GM19193 (cell line): ENCODE measurements at regions not wholly inside any gene's neighbourhood (a gene's known extent, or its start where the extent isn't known, plus 50 kb on each side); places are given as distances from the start of the nearest gene placed in this dataset.

ENCODE experiments used
- POLR2A ChIP-seq: IDR thresholded peaks from 4 replicates; pipeline ENCODE4 v1.6.1; 2011; ENCODE audit not compliant: insufficient read depth, insufficient read length; ENCODE audit errors: extremely low read depth

GRCh38 chr4:123783921-123784320 is 387.3 kb downstream of the SPRY1 start:
- TF ChIP-seq POLR2A = no peak

GRCh38 chr4:123784626-123785025 is 388.0 kb downstream of the SPRY1 start:
- no peak for TF ChIP-seq POLR2A

DNA sequence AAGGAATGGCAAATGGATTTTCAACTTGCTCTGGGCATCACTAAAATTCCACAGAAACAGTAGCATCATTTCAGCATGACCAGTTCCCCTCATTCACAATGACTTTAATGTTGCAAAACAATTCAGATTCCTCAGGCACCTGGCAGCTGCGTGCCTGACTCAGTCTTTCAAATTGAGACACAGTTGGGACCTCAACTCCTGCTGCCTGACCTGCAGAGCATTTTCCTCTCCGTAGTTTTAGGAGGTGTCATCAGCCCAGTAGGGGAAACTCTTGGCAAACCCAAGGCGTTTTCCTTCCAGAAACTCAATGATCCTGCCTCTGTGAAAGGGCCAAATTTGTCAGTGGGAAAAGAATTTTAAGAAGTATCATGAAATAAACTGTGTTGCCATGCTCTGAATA is 388.9 kb downstream of the SPRY1 start:
- TF ChIP-seq POLR2A = no peak

- TF ChIP-seq POLR2A = no peak
These were observed 389.7 kb downstream of the SPRY1 start for GRCh38 chr4:123786163-123786915.

GRCh38 chr4:123786920-123787319 is 390.3 kb downstream of the SPRY1 start:
- no peak for TF ChIP-seq POLR2A

- no peak for TF ChIP-seq POLR2A
These were observed 391.0 kb downstream of the SPRY1 start for GRCh38 chr4:123787512-123788080.

- TF ChIP-seq POLR2A = no peak
These were observed 392.0 kb downstream of the SPRY1 start for GRCh38 chr4:123788577-123788976.

- no peak for TF ChIP-seq POLR2A
These were observed 394.1 kb downstream of the SPRY1 start for GRCh38 chr4:123790681-123791080.

- no peak for TF ChIP-seq POLR2A
These were observed 405.6 kb downstream of the SPRY1 start for GRCh38 chr4:123802082-123802645.

GRCh38 chr4:123802933-123803332 is 406.3 kb downstream of the SPRY1 start:
- TF ChIP-seq POLR2A = no peak

- TF ChIP-seq POLR2A = no peak
These were observed 407.7 kb downstream of the SPRY1 start for GRCh38 chr4:123804196-123804721.

- TF ChIP-seq POLR2A = no peak
These were observed 409.5 kb downstream of the SPRY1 start for GRCh38 chr4:123806056-123806455.

DNA sequence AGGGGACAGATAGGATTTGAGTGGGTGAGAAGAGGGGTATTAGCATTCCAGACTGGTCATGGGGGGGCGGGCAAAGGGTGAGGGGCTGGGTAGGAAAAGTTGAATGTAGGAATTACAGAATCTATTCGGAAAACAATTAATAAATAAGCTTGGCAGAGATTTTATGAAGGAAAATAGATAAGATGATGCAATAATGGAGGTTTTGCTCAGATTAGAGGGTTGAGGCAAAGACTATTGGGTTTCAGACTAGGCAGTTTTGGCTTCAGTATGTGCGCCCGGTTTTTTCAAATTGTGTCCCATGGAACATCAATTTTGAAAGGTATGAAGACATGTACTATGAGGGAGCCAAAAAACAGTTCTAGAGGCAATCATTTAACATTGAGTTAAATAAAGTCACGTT is 410.6 kb downstream of the SPRY1 start:
- TF ChIP-seq POLR2A = no peak

DNA sequence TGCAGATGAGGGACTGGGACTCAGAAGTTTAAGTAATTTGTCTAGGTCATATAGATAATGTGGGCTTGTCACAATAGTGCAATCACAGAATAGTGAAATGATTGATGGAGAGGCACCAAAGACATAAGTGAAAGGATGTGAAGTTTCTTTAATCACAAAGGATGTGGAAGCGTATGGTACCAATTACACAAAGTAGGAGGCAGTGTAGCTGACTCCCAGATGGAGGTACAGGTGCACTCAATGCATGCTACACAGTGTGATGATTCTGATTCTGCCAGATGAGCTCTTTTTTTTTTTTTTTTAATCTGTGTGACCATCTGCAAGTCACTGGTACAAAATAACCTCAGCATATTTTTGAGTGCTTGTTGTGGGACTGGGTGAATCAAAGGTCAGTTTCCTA is 411.3 kb downstream of the SPRY1 start:
- TF ChIP-seq POLR2A = no peak

DNA sequence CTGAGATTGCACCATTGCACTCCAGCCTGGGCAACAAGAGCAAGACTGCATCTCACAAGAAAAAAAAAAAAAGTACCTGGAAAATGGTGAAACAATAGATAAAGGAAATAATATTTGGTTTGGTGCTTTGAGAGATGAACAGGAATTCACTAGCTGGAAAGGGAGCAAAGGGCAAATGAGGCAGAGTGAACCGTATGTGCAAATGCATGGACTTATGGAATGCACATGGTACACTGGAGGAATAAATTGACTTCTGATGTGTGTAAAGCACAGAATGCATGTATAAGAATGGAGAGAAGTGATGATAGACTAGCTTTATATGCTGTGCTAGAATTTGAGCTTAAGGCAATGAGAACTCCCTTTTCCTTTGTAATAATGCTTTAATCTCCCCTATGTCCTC is 413.3 kb downstream of the SPRY1 start:
- TF ChIP-seq POLR2A = no peak

- TF ChIP-seq POLR2A = no peak
These were observed 415.4 kb downstream of the SPRY1 start for GRCh38 chr4:123812066-123812390.

DNA sequence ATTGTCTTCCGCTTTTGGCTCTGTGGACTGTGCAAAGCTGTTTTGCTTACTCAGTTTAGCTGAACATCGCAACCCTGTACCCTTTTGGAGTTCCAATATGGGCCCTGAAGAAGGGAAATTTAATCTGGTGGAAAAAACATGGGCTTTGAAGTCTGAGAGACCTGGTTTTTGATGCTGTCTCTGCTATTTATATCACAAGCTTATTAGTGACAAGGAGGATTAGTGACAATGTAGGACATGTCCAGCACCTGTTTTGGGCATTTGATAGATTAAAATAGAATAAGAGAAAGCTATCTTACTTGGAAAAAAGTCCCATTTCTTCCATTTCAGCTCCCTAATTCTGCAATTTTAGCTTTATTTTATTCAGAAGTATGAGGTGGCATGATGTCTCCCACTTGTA is 417.3 kb downstream of the SPRY1 start:
- TF ChIP-seq POLR2A = no peak

DNA sequence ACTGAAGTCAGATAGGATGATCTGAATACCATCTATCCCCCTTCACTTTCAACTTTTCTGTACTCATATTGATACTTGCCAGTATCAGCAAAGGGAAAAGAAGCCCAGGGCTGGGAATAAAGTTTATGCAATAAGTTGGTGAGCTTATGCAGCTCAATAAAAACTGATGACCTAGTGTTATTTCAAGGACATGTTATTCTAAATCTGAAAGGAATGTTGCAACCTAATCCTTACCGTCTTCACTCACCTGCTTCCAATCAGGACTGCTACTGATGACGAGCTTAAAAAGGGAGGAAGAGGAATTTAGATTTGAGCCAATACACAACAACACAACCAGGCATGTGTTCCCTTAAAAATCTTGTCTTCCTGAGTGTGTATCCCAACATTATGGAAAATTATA is 419.9 kb downstream of the SPRY1 start:
- no peak for TF ChIP-seq POLR2A
